ENCODE measurements at regions not wholly inside any gene's neighbourhood (a gene's known extent, or its start where the extent isn't known, plus 50 kb on each side); places are given as distances from the start of the nearest gene placed in this dataset.

DNA sequence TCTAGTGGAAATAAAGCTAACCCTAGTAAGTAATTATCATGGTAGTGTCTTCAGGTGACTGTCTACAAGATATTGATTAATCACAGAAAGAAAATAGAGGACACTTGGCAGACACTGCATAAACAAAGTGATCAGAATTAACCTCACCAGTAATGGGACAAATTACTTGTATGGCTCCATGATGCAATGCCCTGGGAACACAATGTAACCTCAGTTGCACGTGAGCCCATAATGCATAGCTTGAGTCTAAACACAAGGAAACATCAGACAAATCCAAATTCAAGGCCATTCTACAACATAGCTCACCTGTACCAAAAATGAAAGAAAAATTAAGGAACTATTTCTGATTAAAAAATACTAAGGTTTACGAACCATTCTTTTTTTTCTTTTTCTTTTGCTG is 92.4 kb upstream of the SSTR4 start:
- no peak overlapping the region for H3K4me3 ChIP-seq
- no peaks in the 10 kb centered on the region for H3K27me3 ChIP-seq (ENCODE audit: low read depth)
- intact Hi-C loops (cut with DNase I), result no loop called here
- H3K36me3 ChIP-seq, result no peaks in the 10 kb centered on the region
- H3K27ac ChIP-seq, result no peak overlapping the region
- no peaks in the 10 kb centered on the region for H3K4me1 ChIP-seq
- TF ChIP-seq, protein P1, sequence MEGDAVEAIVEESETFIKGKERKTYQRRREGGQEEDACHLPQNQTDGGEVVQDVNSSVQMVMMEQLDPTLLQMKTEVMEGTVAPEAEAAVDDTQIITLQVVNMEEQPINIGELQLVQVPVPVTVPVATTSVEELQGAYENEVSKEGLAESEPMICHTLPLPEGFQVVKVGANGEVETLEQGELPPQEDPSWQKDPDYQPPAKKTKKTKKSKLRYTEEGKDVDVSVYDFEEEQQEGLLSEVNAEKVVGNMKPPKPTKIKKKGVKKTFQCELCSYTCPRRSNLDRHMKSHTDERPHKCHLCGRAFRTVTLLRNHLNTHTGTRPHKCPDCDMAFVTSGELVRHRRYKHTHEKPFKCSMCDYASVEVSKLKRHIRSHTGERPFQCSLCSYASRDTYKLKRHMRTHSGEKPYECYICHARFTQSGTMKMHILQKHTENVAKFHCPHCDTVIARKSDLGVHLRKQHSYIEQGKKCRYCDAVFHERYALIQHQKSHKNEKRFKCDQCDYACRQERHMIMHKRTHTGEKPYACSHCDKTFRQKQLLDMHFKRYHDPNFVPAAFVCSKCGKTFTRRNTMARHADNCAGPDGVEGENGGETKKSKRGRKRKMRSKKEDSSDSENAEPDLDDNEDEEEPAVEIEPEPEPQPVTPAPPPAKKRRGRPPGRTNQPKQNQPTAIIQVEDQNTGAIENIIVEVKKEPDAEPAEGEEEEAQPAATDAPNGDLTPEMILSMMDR (IDR thresholded peaks at IDR 0.05), result no peak
- DNase-seq, result no peak
- H3K9me3 ChIP-seq, result no peaks in the 10 kb centered on the region
- ATAC-seq, result no peak

DNA sequence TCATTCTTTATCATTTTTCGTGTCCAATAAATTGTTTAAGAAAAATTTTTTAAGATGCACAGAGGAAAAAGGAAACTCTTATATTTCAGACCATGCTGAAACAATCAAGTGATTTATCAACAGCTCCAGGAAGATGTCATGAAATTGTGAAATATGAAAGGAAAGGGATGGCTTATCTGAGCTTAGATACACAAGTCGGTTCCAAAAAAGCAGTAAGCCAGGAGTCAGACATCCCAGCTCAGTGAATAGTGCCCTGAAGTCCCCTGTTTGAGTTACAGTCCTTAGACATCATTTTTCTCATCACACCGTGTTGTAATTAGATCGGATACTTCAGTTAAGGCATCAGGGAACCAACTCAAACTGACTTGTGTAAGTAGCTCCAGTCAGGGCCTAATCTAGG is 91.0 kb upstream of the SSTR4 start:
- Histone ChIP-seq H3K4me3 (no peak overlapping the region), H3K27ac (no peak overlapping the region), H3K9me3 (no peaks in the 10 kb centered on the region), H3K36me3 (no peaks in the 10 kb centered on the region), H3K27me3 (ENCODE audit: low read depth) (no peaks in the 10 kb centered on the region), H3K4me1 (no peaks in the 10 kb centered on the region)
- TF ChIP-seq, protein P1 (IDR thresholded peaks at IDR 0.05), result no peak
- intact Hi-C loops (cut with DNase I), result no loop called here
- DNase-seq (no peak), ATAC-seq (no peak)

DNA sequence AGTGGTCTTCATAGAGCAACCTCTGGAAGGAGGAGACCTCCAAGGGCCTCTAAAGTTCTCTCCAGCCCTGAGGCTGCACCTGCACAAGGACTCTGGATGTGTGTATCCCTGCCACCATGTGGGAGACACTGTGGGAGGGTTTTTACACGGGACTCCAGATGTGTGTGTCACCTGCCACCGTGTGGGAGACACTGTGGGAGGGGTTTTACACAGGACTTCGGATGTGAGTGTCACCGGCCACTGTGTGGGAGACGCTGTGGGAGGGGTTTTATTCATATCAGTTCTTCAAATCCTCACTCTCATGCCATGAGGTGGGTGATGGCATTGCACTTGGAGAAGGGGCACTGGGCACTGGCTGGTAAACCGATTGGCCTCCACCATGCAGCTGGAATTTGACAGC is 90.2 kb upstream of the SSTR4 start:
- DNase-seq (no peak), ATAC-seq (no peak)
- TF ChIP-seq, protein P1 (IDR thresholded peaks at IDR 0.05), result no peak
- Histone ChIP-seq H3K27ac (no peak overlapping the region), H3K36me3 (no peaks in the 10 kb centered on the region), H3K4me1 (no peaks in the 10 kb centered on the region), H3K9me3 (no peaks in the 10 kb centered on the region), H3K27me3 (ENCODE audit: low read depth) (no peaks in the 10 kb centered on the region), H3K4me3 (no peak overlapping the region)
- intact Hi-C loops (cut with DNase I), result no loop called here

- DNase-seq (no peak), ATAC-seq (no peak)
- H3K4me1 ChIP-seq, result no peaks in the 10 kb centered on the region
- no peak overlapping the region for H3K4me3 ChIP-seq
- no peaks in the 10 kb centered on the region for H3K27me3 ChIP-seq (ENCODE audit: low read depth)
- H3K27ac ChIP-seq, result no peak overlapping the region
- TF ChIP-seq, protein P1 (IDR thresholded peaks at IDR 0.05), result no peak
- no peaks in the 10 kb centered on the region for H3K9me3 ChIP-seq
- intact Hi-C loops (cut with DNase I), result no loop called here
- no peaks in the 10 kb centered on the region for H3K36me3 ChIP-seq
These were observed 88.5 kb upstream of the SSTR4 start for GRCh38 chr20:22946596-22946995.

DNA sequence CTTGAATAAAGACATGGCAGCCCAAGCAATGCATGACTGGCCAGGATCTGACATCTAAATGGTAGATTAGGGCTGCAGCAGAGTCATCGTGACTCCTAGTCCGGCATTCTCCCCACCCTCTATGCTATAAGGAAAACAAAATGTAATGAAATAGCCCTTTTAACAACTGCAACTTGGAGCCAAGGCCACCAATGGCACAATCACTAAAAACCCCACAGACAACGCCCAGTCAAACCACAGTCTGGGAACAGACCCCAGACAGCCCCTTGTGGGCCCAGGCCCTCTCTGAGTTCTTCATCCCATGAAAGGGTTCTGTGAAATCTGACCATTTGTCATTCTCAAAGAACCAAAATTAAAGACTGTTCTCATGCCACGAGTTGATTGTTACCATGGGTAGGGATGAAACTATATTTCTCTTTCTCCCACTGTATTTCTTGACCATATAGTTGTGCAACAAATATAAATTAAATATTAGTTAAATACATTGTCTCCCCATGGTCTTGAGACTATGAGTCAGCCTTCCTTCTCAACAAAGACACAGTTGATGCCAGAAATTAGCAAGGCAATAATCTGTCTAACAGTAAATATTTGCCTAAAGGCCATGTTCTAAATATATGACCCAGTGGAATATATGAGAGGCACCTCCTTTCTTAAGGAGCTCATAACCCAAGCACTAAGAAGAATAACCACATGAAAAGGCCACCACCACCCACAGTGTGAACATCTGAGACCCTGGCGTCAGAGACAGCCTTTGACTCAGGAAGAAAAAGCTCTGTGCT is 85.6 kb upstream of the SSTR4 start:
- no peaks in the 10 kb centered on the region for H3K36me3 ChIP-seq
- H3K4me1 ChIP-seq, result no peaks in the 10 kb centered on the region
- ATAC-seq, result no peak
- H3K27ac ChIP-seq, result no peak overlapping the region
- no peaks in the 10 kb centered on the region for H3K27me3 ChIP-seq (ENCODE audit: low read depth)
- H3K4me3 ChIP-seq, result no peak overlapping the region
- DNase-seq, result no peak
- intact Hi-C loops (cut with DNase I), result no loop called here
- no peaks in the 10 kb centered on the region for H3K9me3 ChIP-seq
- TF ChIP-seq, protein P1 (IDR thresholded peaks at IDR 0.05), result no peak

Measured in lower lobe of right lung (tissue), 2 donors.